ENCODE measurements at regions not wholly inside any gene's neighbourhood (a gene's known extent, or its start where the extent isn't known, plus 50 kb on each side); places are given as distances from the start of the nearest gene placed in this dataset.
"Not testable (repeated sequence)": the region's sequence is repeated elsewhere in the genome, so short reads cannot be mapped to it uniquely, and the experiment has no call there.

- no peaks in the 10 kb centered on the region for H3K4me1 ChIP-seq (ENCODE audit: insufficient read depth, low read length)
- no peaks in the 10 kb centered on the region for H3K27me3 ChIP-seq (ENCODE audit: control insufficient read depth in 1 of 2, insufficient read depth in 2 of 2, low read length in 2 of 2)
- H3K36me3 ChIP-seq (ENCODE audit: insufficient read depth, low read length): no peaks in the 10 kb centered on the region
- H3K9ac ChIP-seq (ENCODE audit: low read length): no peak overlapping the region
- no peak overlapping the region for H3K27ac ChIP-seq (ENCODE audit: low read depth, low read length)
- no peak overlapping the region for H3K4me3 ChIP-seq (ENCODE audit: low read depth in 1 of 2, low read length in 2 of 2)
- H3K9me3 ChIP-seq (ENCODE audit: low read length): no peaks in the 10 kb centered on the region
Observed at GRCh38 chr15:38829086-38829485, 264.5 kb upstream of the RASGRP1 start.

DNA sequence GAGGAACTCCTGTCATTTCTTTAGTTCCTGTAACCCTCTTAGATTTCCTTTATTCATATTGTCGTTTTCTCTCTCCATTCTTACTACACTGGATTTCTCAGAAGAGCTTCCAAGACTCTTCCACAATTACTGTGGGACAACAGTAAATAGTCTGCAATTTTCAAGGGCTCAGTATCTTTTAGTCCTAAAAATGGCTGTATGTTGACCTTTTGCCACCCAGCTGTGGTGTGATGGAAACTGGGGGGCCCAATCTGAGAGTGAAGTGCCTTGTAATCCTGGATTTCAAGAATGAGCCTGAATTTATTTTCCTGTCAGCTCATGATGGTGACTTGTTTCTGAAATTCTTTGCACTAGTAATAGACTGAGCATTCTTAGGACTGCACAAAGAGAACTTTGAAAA is 277.6 kb upstream of the RASGRP1 start:
- no peak overlapping the region for H3K4me3 ChIP-seq (ENCODE audit: low read depth in 1 of 2, low read length in 2 of 2)
- H3K27ac ChIP-seq (ENCODE audit: low read depth, low read length): no peak overlapping the region
- no peak overlapping the region for H3K9ac ChIP-seq (ENCODE audit: low read length)
- peaks cover 12% of the 10 kb centered on the region for H3K4me1 ChIP-seq (ENCODE audit: insufficient read depth, low read length)
- H3K9me3 ChIP-seq (ENCODE audit: low read length): no peaks in the 10 kb centered on the region
- H3K36me3 ChIP-seq (ENCODE audit: insufficient read depth, low read length): no peaks in the 10 kb centered on the region
- no peaks in the 10 kb centered on the region for H3K27me3 ChIP-seq (ENCODE audit: control insufficient read depth in 1 of 2, insufficient read depth in 2 of 2, low read length in 2 of 2)

- H3K36me3 ChIP-seq (ENCODE audit: insufficient read depth, low read length): no peaks in the 10 kb centered on the region
- H3K9me3 ChIP-seq (ENCODE audit: low read length): no peaks in the 10 kb centered on the region
- H3K27me3 ChIP-seq (ENCODE audit: control insufficient read depth in 1 of 2, insufficient read depth in 2 of 2, low read length in 2 of 2): no peaks in the 10 kb centered on the region
- H3K9ac ChIP-seq (ENCODE audit: low read length): no peak overlapping the region
- no peak overlapping the region for H3K4me3 ChIP-seq (ENCODE audit: low read depth in 1 of 2, low read length in 2 of 2)
- H3K27ac ChIP-seq (ENCODE audit: low read depth, low read length): no peak overlapping the region
- peaks cover 12% of the 10 kb centered on the region for H3K4me1 ChIP-seq (ENCODE audit: insufficient read depth, low read length)
Observed at GRCh38 chr15:38843051-38843501, 278.5 kb upstream of the RASGRP1 start.

DNA sequence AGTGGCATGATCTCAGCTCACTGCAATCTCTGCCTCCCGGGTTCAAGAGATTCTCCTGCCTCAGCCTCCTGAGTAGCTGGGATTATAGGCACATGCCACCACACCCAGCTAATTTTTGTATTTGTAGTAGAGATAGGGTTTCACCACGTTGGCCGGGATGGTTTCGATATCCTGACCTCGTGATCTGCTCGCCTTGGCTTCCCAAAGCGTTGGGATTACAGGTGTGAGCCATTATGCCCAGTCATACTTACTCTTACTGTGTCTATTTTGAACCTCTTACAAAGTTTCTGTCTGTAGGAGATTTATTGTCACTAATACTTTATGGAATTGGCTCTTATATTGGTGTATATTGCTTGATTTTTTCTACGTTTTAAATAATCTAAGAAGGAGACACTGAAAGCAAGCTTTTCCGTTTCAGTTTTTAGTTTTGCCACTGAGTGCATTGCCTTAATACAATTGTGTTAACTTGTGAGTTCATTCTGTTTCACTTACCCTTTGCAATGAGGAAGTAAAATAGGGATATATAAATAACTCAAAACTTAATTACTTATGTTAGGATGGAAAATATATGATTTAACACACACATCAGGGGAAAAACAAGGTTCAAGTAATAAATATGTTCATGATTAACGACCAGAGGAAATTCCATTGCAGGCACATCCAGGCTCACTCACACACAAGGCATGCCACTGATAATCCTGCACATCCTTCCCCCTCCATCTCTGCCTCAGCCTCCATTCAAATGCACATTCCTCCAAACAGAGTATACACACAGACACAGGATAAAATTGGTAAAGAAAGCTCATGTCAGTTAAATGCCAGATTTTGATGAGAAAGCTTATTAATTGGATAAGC is 279.3 kb upstream of the RASGRP1 start:
- Histone ChIP-seq H3K27me3 (ENCODE audit: control insufficient read depth in 1 of 2, insufficient read depth in 2 of 2, low read length in 2 of 2) (no peaks in the 10 kb centered on the region), H3K9me3 (ENCODE audit: low read length) (no peaks in the 10 kb centered on the region), H3K9ac (ENCODE audit: low read length) (no peak overlapping the region), H3K4me3 (ENCODE audit: low read depth in 1 of 2, low read length in 2 of 2) (no peak overlapping the region), H3K4me1 (ENCODE audit: insufficient read depth, low read length) (peaks cover 12% of the 10 kb centered on the region), H3K27ac (ENCODE audit: low read depth, low read length) (no peak overlapping the region), H3K36me3 (ENCODE audit: insufficient read depth, low read length) (no peaks in the 10 kb centered on the region)

- H3K4me1 ChIP-seq (ENCODE audit: insufficient read depth, low read length): peaks cover 12% of the 10 kb centered on the region
- no peaks in the 10 kb centered on the region for H3K9me3 ChIP-seq (ENCODE audit: low read length)
- H3K27ac ChIP-seq (ENCODE audit: low read depth, low read length): no peak overlapping the region
- no peaks in the 10 kb centered on the region for H3K36me3 ChIP-seq (ENCODE audit: insufficient read depth, low read length)
- no peaks in the 10 kb centered on the region for H3K27me3 ChIP-seq (ENCODE audit: control insufficient read depth in 1 of 2, insufficient read depth in 2 of 2, low read length in 2 of 2)
- no peak overlapping the region for H3K4me3 ChIP-seq (ENCODE audit: low read depth in 1 of 2, low read length in 2 of 2)
- no peak overlapping the region for H3K9ac ChIP-seq (ENCODE audit: low read length)
Observed at GRCh38 chr15:38844736-38845135, 280.1 kb upstream of the RASGRP1 start.

DNA sequence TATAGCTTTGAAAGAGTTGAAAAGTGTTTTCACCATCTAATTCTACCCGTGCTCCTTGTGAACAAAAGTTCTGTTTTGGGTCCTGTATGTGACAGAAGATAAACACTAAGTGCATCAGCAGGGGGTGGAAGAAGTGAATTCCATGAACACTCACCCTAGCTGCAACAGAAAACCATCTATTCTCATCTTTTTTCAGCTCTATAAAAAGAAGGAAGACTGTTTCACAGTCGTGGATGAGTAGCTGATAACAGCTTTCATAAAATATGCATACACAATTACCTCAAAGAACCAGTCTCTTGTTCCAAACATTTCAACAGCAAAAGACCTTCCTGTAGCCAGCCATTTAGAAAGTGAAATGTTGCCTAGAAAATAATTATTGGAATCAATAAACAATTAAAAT is 281.7 kb upstream of the RASGRP1 start:
- no peak overlapping the region for H3K27ac ChIP-seq (ENCODE audit: low read depth, low read length)
- no peaks in the 10 kb centered on the region for H3K27me3 ChIP-seq (ENCODE audit: control insufficient read depth in 1 of 2, insufficient read depth in 2 of 2, low read length in 2 of 2)
- H3K9me3 ChIP-seq (ENCODE audit: low read length): no peaks in the 10 kb centered on the region
- H3K9ac ChIP-seq (ENCODE audit: low read length): no peak overlapping the region
- H3K4me3 ChIP-seq (ENCODE audit: low read depth in 1 of 2, low read length in 2 of 2): no peak overlapping the region
- no peaks in the 10 kb centered on the region for H3K36me3 ChIP-seq (ENCODE audit: insufficient read depth, low read length)
- peaks cover 12% of the 10 kb centered on the region for H3K4me1 ChIP-seq (ENCODE audit: insufficient read depth, low read length)

GRCh38 chr15:38847666-38848065 is 283.1 kb upstream of the RASGRP1 start:
- Histone ChIP-seq H3K27ac (ENCODE audit: low read depth, low read length) (no peak overlapping the region), H3K27me3 (ENCODE audit: control insufficient read depth in 1 of 2, insufficient read depth in 2 of 2, low read length in 2 of 2) (no peaks in the 10 kb centered on the region), H3K9ac (ENCODE audit: low read length) (no peak overlapping the region), H3K36me3 (ENCODE audit: insufficient read depth, low read length) (no peaks in the 10 kb centered on the region), H3K4me3 (ENCODE audit: low read depth in 1 of 2, low read length in 2 of 2) (no peak overlapping the region), H3K4me1 (ENCODE audit: insufficient read depth, low read length) (peaks cover 12% of the 10 kb centered on the region), H3K9me3 (ENCODE audit: low read length) (no peaks in the 10 kb centered on the region)

- no peaks in the 10 kb centered on the region for H3K27me3 ChIP-seq (ENCODE audit: control insufficient read depth in 1 of 2, insufficient read depth in 2 of 2, low read length in 2 of 2)
- no peak overlapping the region for H3K27ac ChIP-seq (ENCODE audit: low read depth, low read length)
- no peaks in the 10 kb centered on the region for H3K9me3 ChIP-seq (ENCODE audit: low read length)
- peaks cover 7% of the 10 kb centered on the region for H3K4me1 ChIP-seq (ENCODE audit: insufficient read depth, low read length)
- no peaks in the 10 kb centered on the region for H3K36me3 ChIP-seq (ENCODE audit: insufficient read depth, low read length)
- no peak overlapping the region for H3K9ac ChIP-seq (ENCODE audit: low read length)
- H3K4me3 ChIP-seq (ENCODE audit: low read depth in 1 of 2, low read length in 2 of 2): no peak overlapping the region
Observed at GRCh38 chr15:38849046-38849445, 284.4 kb upstream of the RASGRP1 start.

GRCh38 chr15:38852188-38852587 is 287.6 kb upstream of the RASGRP1 start:
- not testable (repeated sequence) for H3K27me3 ChIP-seq (ENCODE audit: control insufficient read depth in 1 of 2, insufficient read depth in 2 of 2, low read length in 2 of 2); H3K9me3 ChIP-seq (ENCODE audit: low read length); H3K27ac ChIP-seq (ENCODE audit: low read depth, low read length); H3K36me3 ChIP-seq (ENCODE audit: insufficient read depth, low read length); H3K4me1 ChIP-seq (ENCODE audit: insufficient read depth, low read length); H3K9ac ChIP-seq (ENCODE audit: low read length); H3K4me3 ChIP-seq (ENCODE audit: low read depth in 1 of 2, low read length in 2 of 2)

- no peak overlapping the region for H3K27ac ChIP-seq (ENCODE audit: low read depth, low read length)
- H3K9me3 ChIP-seq (ENCODE audit: low read length): no peaks in the 10 kb centered on the region
- H3K4me1 ChIP-seq (ENCODE audit: insufficient read depth, low read length): no peaks in the 10 kb centered on the region
- no peak overlapping the region for H3K9ac ChIP-seq (ENCODE audit: low read length)
- H3K4me3 ChIP-seq (ENCODE audit: low read depth in 1 of 2, low read length in 2 of 2): no peak overlapping the region
- no peaks in the 10 kb centered on the region for H3K36me3 ChIP-seq (ENCODE audit: insufficient read depth, low read length)
- no peaks in the 10 kb centered on the region for H3K27me3 ChIP-seq (ENCODE audit: control insufficient read depth in 1 of 2, insufficient read depth in 2 of 2, low read length in 2 of 2)
Observed at GRCh38 chr15:38853608-38854007, 289.0 kb upstream of the RASGRP1 start.

DNA sequence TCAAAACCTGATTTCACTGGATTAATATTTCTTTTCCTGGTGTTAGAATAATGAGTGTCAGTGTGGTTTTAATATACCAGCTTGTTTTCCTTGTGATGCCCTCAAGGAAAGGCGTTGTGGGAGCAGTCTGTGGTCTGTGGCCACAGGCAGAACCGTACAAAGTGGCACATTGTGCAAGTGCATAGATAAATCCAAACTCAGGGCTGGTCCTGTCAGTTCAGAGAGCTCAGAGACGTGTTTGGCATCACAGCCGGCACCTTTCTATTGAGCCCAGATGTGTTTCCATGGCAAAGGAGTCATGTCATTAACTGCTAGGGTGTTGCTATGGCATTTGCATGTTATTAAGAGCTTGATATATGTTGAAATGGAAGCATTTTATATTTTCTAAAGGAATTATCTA is 289.9 kb upstream of the RASGRP1 start:
- Histone ChIP-seq H3K9me3 (ENCODE audit: low read length) (no peaks in the 10 kb centered on the region), H3K27ac (ENCODE audit: low read depth, low read length) (no peak overlapping the region), H3K4me3 (ENCODE audit: low read depth in 1 of 2, low read length in 2 of 2) (no peak overlapping the region), H3K9ac (ENCODE audit: low read length) (no peak overlapping the region), H3K27me3 (ENCODE audit: control insufficient read depth in 1 of 2, insufficient read depth in 2 of 2, low read length in 2 of 2) (no peaks in the 10 kb centered on the region), H3K36me3 (ENCODE audit: insufficient read depth, low read length) (no peaks in the 10 kb centered on the region), H3K4me1 (ENCODE audit: insufficient read depth, low read length) (no peaks in the 10 kb centered on the region)

DNA sequence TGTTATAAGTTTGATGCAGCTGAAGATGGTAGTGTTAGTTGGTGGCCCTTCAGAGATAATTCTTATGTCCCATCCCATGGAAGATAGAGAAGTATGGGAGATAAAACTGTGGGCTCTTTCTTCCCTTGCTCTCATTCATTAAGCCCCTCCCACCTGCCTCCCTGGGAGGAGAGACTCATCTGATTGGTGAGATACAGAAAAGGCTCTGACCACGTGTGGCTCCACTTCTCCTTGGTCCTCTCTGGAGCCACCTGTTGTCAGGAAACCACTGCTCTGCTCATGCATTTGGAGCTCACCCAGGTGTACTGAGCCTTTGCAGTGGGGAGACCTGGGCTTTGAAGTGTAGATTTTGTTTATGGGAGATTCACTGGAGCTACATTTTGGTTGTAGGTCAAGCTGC is 293.2 kb upstream of the RASGRP1 start:
- Histone ChIP-seq H3K9ac (ENCODE audit: low read length) (no peak overlapping the region), H3K27me3 (ENCODE audit: control insufficient read depth in 1 of 2, insufficient read depth in 2 of 2, low read length in 2 of 2) (no peaks in the 10 kb centered on the region), H3K36me3 (ENCODE audit: insufficient read depth, low read length) (no peaks in the 10 kb centered on the region), H3K4me1 (ENCODE audit: insufficient read depth, low read length) (no peaks in the 10 kb centered on the region), H3K4me3 (ENCODE audit: low read depth in 1 of 2, low read length in 2 of 2) (no peak overlapping the region), H3K9me3 (ENCODE audit: low read length) (no peaks in the 10 kb centered on the region), H3K27ac (ENCODE audit: low read depth, low read length) (no peak overlapping the region)
